Adrenal gland (tissue), 5 donors: ENCODE measurements at regions not wholly inside any gene's neighbourhood (a gene's known extent, or its start where the extent isn't known, plus 50 kb on each side); places are given as distances from the start of the nearest gene placed in this dataset.
"Not testable (repeated sequence)": the region's sequence is repeated elsewhere in the genome, so short reads cannot be mapped to it uniquely, and the experiment has no call there.

Experiments used
- POLR2A ChIP-seq, 2 donors: fragments of 450-650 bp; IDR thresholded peaks; one replicate each; pipeline ENCODE4 v1.6.1; 2017; ENCODE audit warnings: antibody characterized with exemption in 2 of 2, mild to moderate bottlenecking in 2 of 2, moderate library complexity in 1 of 2
- TF ChIP-seq, protein P1 (sequence below), 6 experiments: fragments of 450-650 bp in 4 of 6; fragments of 200-600 bp in 2 of 6; sonication (generic) in 1 of 6; IDR thresholded peaks; 1 replicate in 5 of 6; 2 replicates in 1 of 6; pipeline versions ENCODE4 v1.5.1 to v1.8.0; 2016 to 2021; ENCODE audit warnings: antibody characterized with exemption in 6 of 6, mild to moderate bottlenecking in 2 of 6, moderate library complexity in 1 of 6
- donor health status: DM: no; HTN: no; CAD: no.

DNA sequence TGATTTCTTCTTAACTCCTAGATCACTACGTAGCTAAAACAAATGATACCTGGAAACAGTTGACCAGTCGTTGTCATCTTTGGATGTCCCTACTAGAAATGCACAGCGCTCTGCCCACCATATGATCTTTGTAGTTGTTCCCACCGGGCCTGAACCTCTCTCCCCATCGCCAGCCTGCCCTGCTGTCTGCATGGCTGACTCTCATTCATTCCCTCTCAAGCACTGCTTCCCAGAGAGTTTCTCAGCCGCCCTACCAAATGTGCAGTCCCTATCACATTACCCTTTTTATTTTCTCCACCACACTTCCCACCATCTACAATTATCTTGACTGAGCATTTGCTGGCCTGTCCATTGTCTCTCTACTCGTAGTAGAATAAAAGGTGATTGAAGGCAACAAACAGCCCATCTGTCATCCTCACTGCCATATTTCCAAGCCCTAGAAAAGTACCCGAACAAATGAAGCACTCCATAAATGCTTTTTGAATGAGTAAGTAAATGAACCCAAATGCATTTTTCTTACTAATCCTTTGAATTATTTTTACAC, 748.4 kb upstream of the TPTE start:
- TF ChIP-seq POLR2A (IDR thresholded peaks at IDR 0.05): not testable (repeated sequence)
- TF ChIP-seq, protein P1, sequence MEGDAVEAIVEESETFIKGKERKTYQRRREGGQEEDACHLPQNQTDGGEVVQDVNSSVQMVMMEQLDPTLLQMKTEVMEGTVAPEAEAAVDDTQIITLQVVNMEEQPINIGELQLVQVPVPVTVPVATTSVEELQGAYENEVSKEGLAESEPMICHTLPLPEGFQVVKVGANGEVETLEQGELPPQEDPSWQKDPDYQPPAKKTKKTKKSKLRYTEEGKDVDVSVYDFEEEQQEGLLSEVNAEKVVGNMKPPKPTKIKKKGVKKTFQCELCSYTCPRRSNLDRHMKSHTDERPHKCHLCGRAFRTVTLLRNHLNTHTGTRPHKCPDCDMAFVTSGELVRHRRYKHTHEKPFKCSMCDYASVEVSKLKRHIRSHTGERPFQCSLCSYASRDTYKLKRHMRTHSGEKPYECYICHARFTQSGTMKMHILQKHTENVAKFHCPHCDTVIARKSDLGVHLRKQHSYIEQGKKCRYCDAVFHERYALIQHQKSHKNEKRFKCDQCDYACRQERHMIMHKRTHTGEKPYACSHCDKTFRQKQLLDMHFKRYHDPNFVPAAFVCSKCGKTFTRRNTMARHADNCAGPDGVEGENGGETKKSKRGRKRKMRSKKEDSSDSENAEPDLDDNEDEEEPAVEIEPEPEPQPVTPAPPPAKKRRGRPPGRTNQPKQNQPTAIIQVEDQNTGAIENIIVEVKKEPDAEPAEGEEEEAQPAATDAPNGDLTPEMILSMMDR (IDR thresholded peaks at IDR 0.05): not testable (repeated sequence)
